GM23338 (cell line): ENCODE measurements at regions not wholly inside any gene's neighbourhood (a gene's known extent, or its start where the extent isn't known, plus 50 kb on each side); places are given as distances from the start of the nearest gene placed in this dataset.

Experiments
- EZH2 ChIP-seq: fragments of 200-600 bp; sonication (generic); IDR thresholded peaks from one replicate; pipeline ENCODE4 v1.8.0; 2017; ENCODE audit warnings: antibody characterized with exemption, mild to moderate bottlenecking, low read depth; ENCODE audit not compliant: unreplicated experiment
- EZH2phosphoT487 ChIP-seq: fragments of 200-600 bp; sonication (generic); IDR thresholded peaks from one replicate; pipeline ENCODE4 v1.8.1; 2018; ENCODE audit warnings: antibody characterized with exemption; ENCODE audit not compliant: unreplicated experiment
- NANOG ChIP-seq: IDR thresholded peaks from 2 replicates; pipeline ENCODE4 v1.6.1; 2016; ENCODE audit warnings: antibody characterized with exemption, borderline replicate concordance
- POLR2AphosphoS5 ChIP-seq: IDR thresholded peaks from 2 replicates; pipeline ENCODE4 v1.6.1; 2016; ENCODE audit warnings: antibody characterized with exemption, low read depth
- ZNF114 ChIP-seq: fragments of 250-450 bp; sonication (Bioruptor Pico); IDR thresholded peaks from 2 replicates; pipeline ENCODE4 v1.5.0; 2020; ENCODE audit warnings: mild to moderate bottlenecking, moderate library complexity
- TF ChIP-seq, protein P1 (sequence below), 2 experiments: fragments of 200-600 bp in 1 of 2; sonication (generic) in 1 of 2; conservative IDR thresholded peaks; 2 replicates each; pipeline versions ENCODE4 v1.5.1 to v1.6.1; 2016 to 2017; ENCODE audit warnings: antibody characterized with exemption in 2 of 2, low read depth in 2 of 2, mild to moderate bottlenecking in 2 of 2, moderate library complexity in 1 of 2

GRCh38 chr4:56206258-56206657 is 181.0 kb downstream of the AASDH start:
- TF ChIP-seq EZH2phosphoT487, result no peak
- TF ChIP-seq EZH2, result no peak
- TF ChIP-seq, protein P1, sequence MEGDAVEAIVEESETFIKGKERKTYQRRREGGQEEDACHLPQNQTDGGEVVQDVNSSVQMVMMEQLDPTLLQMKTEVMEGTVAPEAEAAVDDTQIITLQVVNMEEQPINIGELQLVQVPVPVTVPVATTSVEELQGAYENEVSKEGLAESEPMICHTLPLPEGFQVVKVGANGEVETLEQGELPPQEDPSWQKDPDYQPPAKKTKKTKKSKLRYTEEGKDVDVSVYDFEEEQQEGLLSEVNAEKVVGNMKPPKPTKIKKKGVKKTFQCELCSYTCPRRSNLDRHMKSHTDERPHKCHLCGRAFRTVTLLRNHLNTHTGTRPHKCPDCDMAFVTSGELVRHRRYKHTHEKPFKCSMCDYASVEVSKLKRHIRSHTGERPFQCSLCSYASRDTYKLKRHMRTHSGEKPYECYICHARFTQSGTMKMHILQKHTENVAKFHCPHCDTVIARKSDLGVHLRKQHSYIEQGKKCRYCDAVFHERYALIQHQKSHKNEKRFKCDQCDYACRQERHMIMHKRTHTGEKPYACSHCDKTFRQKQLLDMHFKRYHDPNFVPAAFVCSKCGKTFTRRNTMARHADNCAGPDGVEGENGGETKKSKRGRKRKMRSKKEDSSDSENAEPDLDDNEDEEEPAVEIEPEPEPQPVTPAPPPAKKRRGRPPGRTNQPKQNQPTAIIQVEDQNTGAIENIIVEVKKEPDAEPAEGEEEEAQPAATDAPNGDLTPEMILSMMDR (conservative IDR thresholded peaks at IDR 0.05; ENCODE audit: low read depth in 2 of 2), result no peak
- TF ChIP-seq NANOG, result no peak
- no peak for TF ChIP-seq POLR2AphosphoS5
- no peak for TF ChIP-seq ZNF114 (CRISPR knock-in tag)
